ENCODE measurements at regions not wholly inside any gene's neighbourhood (a gene's known extent, or its start where the extent isn't known, plus 50 kb on each side); places are given as distances from the start of the nearest gene placed in this dataset.

DNA sequence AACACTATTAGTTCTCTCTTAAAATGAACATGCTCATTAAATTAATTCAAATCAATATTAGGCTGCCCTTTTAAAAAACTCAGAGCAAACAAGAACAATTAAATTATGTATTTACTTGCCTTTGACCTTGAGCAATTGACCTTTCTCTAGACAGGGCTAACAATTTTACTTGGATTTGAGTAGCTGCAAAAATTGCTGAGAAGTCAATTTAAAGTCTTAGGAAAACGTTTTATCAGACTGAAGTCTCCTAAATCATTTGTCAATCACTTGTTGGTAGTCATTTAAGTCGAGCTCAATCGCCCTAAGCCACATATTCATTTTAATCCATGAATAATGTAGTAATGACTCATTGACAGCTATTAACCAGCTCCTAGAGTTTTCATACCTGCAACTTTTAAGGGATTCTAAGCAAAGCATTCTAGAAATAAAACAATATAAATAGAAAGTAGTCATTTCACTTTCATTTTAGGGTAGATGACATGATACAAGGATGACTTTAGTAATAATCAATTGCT lies 84.9 kb upstream of the SEC61G start:
- no peaks in the 10 kb centered on the region for H3K9me2 ChIP-seq (ENCODE audit: insufficient read depth)
- ATAC-seq (no peak), DNase-seq (ENCODE audit: low read depth, low spot score) (no peak)
- no peak overlapping the region for H3K4me2 ChIP-seq (ENCODE audit: low read length)
- no peaks in the 10 kb centered on the region for H3K79me2 ChIP-seq (ENCODE audit: insufficient read depth, low read length)
- no peaks in the 10 kb centered on the region for H3K9me3 ChIP-seq (ENCODE audit: control insufficient read depth in 1 of 2, insufficient read depth in 1 of 2, low read depth in 1 of 2, low read length in 2 of 2)
- no peaks in the 10 kb centered on the region for H4K20me1 ChIP-seq (ENCODE audit: insufficient read depth)
- H3K4me3 ChIP-seq (replicated peaks in 1 of 2; ENCODE audit: low read depth in 1 of 2, low read length in 2 of 2): no peak overlapping the region
- H3K4me1 ChIP-seq (ENCODE audit: control insufficient read depth in 1 of 2, insufficient read depth in 2 of 2, low read length in 2 of 2): peaks cover 6 to 24% of the 10 kb centered on the region in 2 experiments
- H3K36me3 ChIP-seq (ENCODE audit: control insufficient read depth in 1 of 2, insufficient read depth in 2 of 2, low read length in 2 of 2): no peaks in the 10 kb centered on the region
- H2AFZ ChIP-seq (ENCODE audit: low read depth, low read length, poor library complexity, severe bottlenecking): no peak overlapping the region
- POLR2A ChIA-PET: no interaction called here
- H3K27ac ChIP-seq (ENCODE audit: low read depth, low read length): no peak overlapping the region
- BruUV-seq (replicated peaks): no TSS peak
- intact Hi-C loops (cut with micrococcal nuclease): loop anchor here (5.0 kb wide), 1 partner anchor 153 kb away; no protein-coding TSS in a partner anchor
- no peak overlapping the region for H3K9ac ChIP-seq (ENCODE audit: low read length)
- RAD21 ChIA-PET (ENCODE audit: low non-redundant PET in 1 of 2, low total read pairs in 2 of 2, uncharacterized antibody in 2 of 2, unreplicated experiment in 2 of 2): no interaction called here
- TF ChIP-seq ZNF274 (IDR thresholded peaks at IDR 0.05; ENCODE audit: low read depth, low read length) (no peak), TCF7L2 (IDR thresholded peaks at IDR 0.05; ENCODE audit: borderline replicate concordance, extremely low read depth, insufficient read depth, insufficient read length) (no peak), POLR2A (IDR thresholded peaks at IDR 0.05; ENCODE audit: borderline replicate concordance, extremely low read depth, insufficient read depth, insufficient read length) (no peak), ELF1 (IDR thresholded peaks at IDR 0.05; ENCODE audit: borderline replicate concordance, low read depth) (no peak), EGR1 (IDR thresholded peaks at IDR 0.05; ENCODE audit: low read depth) (no peak), EZH2phosphoT487 (IDR thresholded peaks at IDR 0.05; ENCODE audit: borderline replicate concordance) (no peak), JUND (IDR thresholded peaks at IDR 0.05) (no peak), CEBPB (IDR thresholded peaks at IDR 0.05; ENCODE audit: low read depth) (no peak), EZH2 (IDR thresholded peaks at IDR 0.05) (no peak), SRF (IDR thresholded peaks at IDR 0.05; ENCODE audit: low read depth) (no peak), SP1 (IDR thresholded peaks at IDR 0.05; ENCODE audit: low read depth) (no peak), RAD21 (IDR thresholded peaks at IDR 0.05; ENCODE audit: low read depth) (no peak), CBX3 (IDR thresholded peaks at IDR 0.05; ENCODE audit: low read depth) (no peak)
- TF ChIP-seq, protein P1, sequence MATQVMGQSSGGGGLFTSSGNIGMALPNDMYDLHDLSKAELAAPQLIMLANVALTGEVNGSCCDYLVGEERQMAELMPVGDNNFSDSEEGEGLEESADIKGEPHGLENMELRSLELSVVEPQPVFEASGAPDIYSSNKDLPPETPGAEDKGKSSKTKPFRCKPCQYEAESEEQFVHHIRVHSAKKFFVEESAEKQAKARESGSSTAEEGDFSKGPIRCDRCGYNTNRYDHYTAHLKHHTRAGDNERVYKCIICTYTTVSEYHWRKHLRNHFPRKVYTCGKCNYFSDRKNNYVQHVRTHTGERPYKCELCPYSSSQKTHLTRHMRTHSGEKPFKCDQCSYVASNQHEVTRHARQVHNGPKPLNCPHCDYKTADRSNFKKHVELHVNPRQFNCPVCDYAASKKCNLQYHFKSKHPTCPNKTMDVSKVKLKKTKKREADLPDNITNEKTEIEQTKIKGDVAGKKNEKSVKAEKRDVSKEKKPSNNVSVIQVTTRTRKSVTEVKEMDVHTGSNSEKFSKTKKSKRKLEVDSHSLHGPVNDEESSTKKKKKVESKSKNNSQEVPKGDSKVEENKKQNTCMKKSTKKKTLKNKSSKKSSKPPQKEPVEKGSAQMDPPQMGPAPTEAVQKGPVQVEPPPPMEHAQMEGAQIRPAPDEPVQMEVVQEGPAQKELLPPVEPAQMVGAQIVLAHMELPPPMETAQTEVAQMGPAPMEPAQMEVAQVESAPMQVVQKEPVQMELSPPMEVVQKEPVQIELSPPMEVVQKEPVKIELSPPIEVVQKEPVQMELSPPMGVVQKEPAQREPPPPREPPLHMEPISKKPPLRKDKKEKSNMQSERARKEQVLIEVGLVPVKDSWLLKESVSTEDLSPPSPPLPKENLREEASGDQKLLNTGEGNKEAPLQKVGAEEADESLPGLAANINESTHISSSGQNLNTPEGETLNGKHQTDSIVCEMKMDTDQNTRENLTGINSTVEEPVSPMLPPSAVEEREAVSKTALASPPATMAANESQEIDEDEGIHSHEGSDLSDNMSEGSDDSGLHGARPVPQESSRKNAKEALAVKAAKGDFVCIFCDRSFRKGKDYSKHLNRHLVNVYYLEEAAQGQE (IDR thresholded peaks at IDR 0.05; ENCODE audit: low read depth): no peak
- TF ChIP-seq, protein P2, sequence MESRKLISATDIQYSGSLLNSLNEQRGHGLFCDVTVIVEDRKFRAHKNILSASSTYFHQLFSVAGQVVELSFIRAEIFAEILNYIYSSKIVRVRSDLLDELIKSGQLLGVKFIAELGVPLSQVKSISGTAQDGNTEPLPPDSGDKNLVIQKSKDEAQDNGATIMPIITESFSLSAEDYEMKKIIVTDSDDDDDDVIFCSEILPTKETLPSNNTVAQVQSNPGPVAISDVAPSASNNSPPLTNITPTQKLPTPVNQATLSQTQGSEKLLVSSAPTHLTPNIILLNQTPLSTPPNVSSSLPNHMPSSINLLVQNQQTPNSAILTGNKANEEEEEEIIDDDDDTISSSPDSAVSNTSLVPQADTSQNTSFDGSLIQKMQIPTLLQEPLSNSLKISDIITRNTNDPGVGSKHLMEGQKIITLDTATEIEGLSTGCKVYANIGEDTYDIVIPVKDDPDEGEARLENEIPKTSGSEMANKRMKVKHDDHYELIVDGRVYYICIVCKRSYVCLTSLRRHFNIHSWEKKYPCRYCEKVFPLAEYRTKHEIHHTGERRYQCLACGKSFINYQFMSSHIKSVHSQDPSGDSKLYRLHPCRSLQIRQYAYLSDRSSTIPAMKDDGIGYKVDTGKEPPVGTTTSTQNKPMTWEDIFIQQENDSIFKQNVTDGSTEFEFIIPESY (IDR thresholded peaks at IDR 0.05; ENCODE audit: extremely low read depth, insufficient replicate concordance, low read length): no peak
- TF ChIP-seq, protein P3, sequence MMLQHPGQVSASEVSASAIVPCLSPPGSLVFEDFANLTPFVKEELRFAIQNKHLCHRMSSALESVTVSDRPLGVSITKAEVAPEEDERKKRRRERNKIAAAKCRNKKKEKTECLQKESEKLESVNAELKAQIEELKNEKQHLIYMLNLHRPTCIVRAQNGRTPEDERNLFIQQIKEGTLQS (IDR thresholded peaks at IDR 0.05): no peak
- TF ChIP-seq, protein P4, sequence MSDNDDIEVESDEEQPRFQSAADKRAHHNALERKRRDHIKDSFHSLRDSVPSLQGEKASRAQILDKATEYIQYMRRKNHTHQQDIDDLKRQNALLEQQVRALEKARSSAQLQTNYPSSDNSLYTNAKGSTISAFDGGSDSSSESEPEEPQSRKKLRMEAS (IDR thresholded peaks at IDR 0.05): no peak
- CTCF ChIA-PET: interaction anchor here (0.6 to 3.0 kb wide), 2 partner anchors 55 to 412 kb away, joined by 3 to 20 read pairs; no protein-coding TSS in a partner anchor
- no peaks in the 10 kb centered on the region for H3K27me3 ChIP-seq (ENCODE audit: insufficient read depth, low read length)
